ENCODE measurements at regions not wholly inside any gene's neighbourhood (a gene's known extent, or its start where the extent isn't known, plus 50 kb on each side); places are given as distances from the start of the nearest gene placed in this dataset.

DNA sequence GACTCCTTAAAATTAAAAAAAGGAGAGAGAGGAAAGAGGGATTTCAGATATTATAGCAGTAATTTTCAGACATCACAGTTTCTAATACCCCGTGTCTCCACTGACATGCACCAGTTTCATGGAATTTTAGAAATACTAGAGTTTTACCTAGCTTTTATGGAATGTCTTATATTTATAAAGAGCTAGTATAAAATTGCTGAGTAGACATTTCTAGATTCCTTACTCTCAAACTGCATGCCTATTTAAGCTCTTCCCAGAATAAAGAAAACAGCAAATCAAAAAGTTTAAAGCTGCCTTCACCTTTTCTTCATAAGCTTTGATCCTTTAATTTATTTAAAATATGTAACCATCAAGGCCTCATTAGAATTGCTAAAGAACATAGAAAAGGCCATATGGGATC is 247.4 kb upstream of the IL12A start:
- no peak overlapping the region for H3K27ac ChIP-seq (ENCODE audit: low read depth, low read length)
- no peaks in the 10 kb centered on the region for H3K4me1 ChIP-seq (ENCODE audit: insufficient read depth, low read length)
- H3K4me3 ChIP-seq (ENCODE audit: insufficient read depth, low read length), result no peak overlapping the region
- H3K9me3 ChIP-seq (ENCODE audit: low read depth, low read length), result no peaks in the 10 kb centered on the region
- no peak for DNase-seq (ENCODE audit: insufficient read length, low spot score, missing footprints)
- H3K36me3 ChIP-seq (ENCODE audit: insufficient read depth, low read length), result no peaks in the 10 kb centered on the region
- H2AFZ ChIP-seq (ENCODE audit: low read length), result no peak overlapping the region
- H3K4me2 ChIP-seq (ENCODE audit: insufficient read depth, low read length), result no peak overlapping the region
- TF ChIP-seq CTCF (IDR thresholded peaks at IDR 0.05; ENCODE audit: extremely low read depth, low read depth, low read length), result no peak
- H4K20me1 ChIP-seq (ENCODE audit: insufficient read depth, low read length), result no peaks in the 10 kb centered on the region
- H3K79me2 ChIP-seq (ENCODE audit: insufficient read depth, low read length), result no peaks in the 10 kb centered on the region
- H3K27me3 ChIP-seq (ENCODE audit: insufficient read depth, low read length), result no peaks in the 10 kb centered on the region

GRCh38 chr3:159748425-159748824 is 240.2 kb upstream of the IL12A start:
- Histone ChIP-seq H3K79me2 (ENCODE audit: insufficient read depth, low read length) (no peaks in the 10 kb centered on the region), H3K4me3 (ENCODE audit: insufficient read depth, low read length) (no peak overlapping the region), H4K20me1 (ENCODE audit: insufficient read depth, low read length) (no peaks in the 10 kb centered on the region), H3K9me3 (ENCODE audit: low read depth, low read length) (no peaks in the 10 kb centered on the region), H2AFZ (ENCODE audit: low read length) (no peak overlapping the region), H3K4me1 (ENCODE audit: insufficient read depth, low read length) (peaks cover 9% of the 10 kb centered on the region), H3K36me3 (ENCODE audit: insufficient read depth, low read length) (no peaks in the 10 kb centered on the region), H3K4me2 (ENCODE audit: insufficient read depth, low read length) (no peak overlapping the region), H3K27me3 (ENCODE audit: insufficient read depth, low read length) (no peaks in the 10 kb centered on the region), H3K27ac (ENCODE audit: low read depth, low read length) (no peak overlapping the region)
- no peak for TF ChIP-seq CTCF (IDR thresholded peaks at IDR 0.05; ENCODE audit: extremely low read depth, low read depth, low read length)
- DNase-seq (ENCODE audit: insufficient read length, low spot score, missing footprints), result no peak

DNA sequence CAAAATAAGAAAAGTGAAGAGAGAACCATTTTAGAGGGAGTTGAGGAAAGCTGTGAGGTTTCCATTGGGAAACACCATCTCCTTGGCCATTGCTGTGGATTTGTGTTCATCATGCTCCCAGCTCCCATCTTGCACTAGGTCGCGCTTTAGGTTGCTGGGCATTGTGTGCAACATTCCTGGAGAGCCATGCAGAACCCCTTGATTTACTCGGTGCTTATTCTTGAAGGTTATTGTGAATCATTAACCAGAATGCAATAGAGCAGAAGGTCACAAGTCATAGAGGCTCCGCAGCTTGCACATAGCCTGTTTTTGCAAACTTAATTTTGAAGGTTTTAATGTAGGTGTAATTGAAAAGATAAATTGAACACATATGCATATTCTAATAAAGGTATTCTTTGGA is 239.2 kb upstream of the IL12A start:
- H2AFZ ChIP-seq (ENCODE audit: low read length), result no peak overlapping the region
- H3K4me2 ChIP-seq (ENCODE audit: insufficient read depth, low read length), result no peak overlapping the region
- H3K27me3 ChIP-seq (ENCODE audit: insufficient read depth, low read length), result no peaks in the 10 kb centered on the region
- H3K36me3 ChIP-seq (ENCODE audit: insufficient read depth, low read length), result no peaks in the 10 kb centered on the region
- H3K79me2 ChIP-seq (ENCODE audit: insufficient read depth, low read length), result no peaks in the 10 kb centered on the region
- TF ChIP-seq CTCF (IDR thresholded peaks at IDR 0.05; ENCODE audit: extremely low read depth, low read depth, low read length), result no peak
- H3K4me3 ChIP-seq (ENCODE audit: insufficient read depth, low read length), result no peak overlapping the region
- H4K20me1 ChIP-seq (ENCODE audit: insufficient read depth, low read length), result no peaks in the 10 kb centered on the region
- no peaks in the 10 kb centered on the region for H3K9me3 ChIP-seq (ENCODE audit: low read depth, low read length)
- no peak for DNase-seq (ENCODE audit: insufficient read length, low spot score, missing footprints)
- peaks cover 9% of the 10 kb centered on the region for H3K4me1 ChIP-seq (ENCODE audit: insufficient read depth, low read length)
- no peak overlapping the region for H3K27ac ChIP-seq (ENCODE audit: low read depth, low read length)

GRCh38 chr3:159751146-159751545 is 237.5 kb upstream of the IL12A start:
- Histone ChIP-seq H2AFZ (ENCODE audit: low read length) (no peak overlapping the region), H3K4me2 (ENCODE audit: insufficient read depth, low read length) (no peak overlapping the region), H3K36me3 (ENCODE audit: insufficient read depth, low read length) (no peaks in the 10 kb centered on the region), H3K4me1 (ENCODE audit: insufficient read depth, low read length) (peaks cover 9% of the 10 kb centered on the region), H3K27me3 (ENCODE audit: insufficient read depth, low read length) (no peaks in the 10 kb centered on the region), H4K20me1 (ENCODE audit: insufficient read depth, low read length) (no peaks in the 10 kb centered on the region), H3K4me3 (ENCODE audit: insufficient read depth, low read length) (no peak overlapping the region), H3K79me2 (ENCODE audit: insufficient read depth, low read length) (no peaks in the 10 kb centered on the region), H3K9me3 (ENCODE audit: low read depth, low read length) (no peaks in the 10 kb centered on the region), H3K27ac (ENCODE audit: low read depth, low read length) (no peak overlapping the region)
- no peak for DNase-seq (ENCODE audit: insufficient read length, low spot score, missing footprints)
- TF ChIP-seq CTCF (IDR thresholded peaks at IDR 0.05; ENCODE audit: extremely low read depth, low read depth, low read length), result no peak

Measured in osteoblast (primary cell).